ENCODE measurements at regions not wholly inside any gene's neighbourhood (a gene's known extent, or its start where the extent isn't known, plus 50 kb on each side); places are given as distances from the start of the nearest gene placed in this dataset.

DNA sequence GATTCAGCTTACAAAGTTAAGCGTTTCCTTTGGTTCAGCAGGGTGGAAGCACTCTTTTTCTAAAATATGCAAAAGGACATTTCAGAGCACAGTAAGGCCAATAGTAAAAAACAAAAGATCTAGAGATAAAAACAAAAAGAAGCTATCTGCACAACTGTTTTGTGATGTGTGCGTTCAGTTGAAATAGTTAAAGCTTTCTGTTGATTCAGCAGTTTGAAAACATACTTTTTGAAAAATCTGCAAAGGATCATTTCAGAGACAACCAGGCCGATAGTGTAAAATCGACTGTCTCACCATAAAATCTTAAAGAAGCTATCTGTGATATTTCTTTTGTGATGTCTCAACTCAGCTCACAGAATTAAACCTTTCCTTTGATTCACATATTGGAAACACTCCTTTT, 300.0 kb upstream of the ALG10B start:
- no peaks in the 10 kb centered on the region for H3K27me3 ChIP-seq (replicated peaks; ENCODE audit: insufficient read depth, low read depth, low read length, poor library complexity)
- peaks cover 63% of the 10 kb centered on the region for H3K9me3 ChIP-seq (ENCODE audit: low read depth, low read length, poor library complexity, severe bottlenecking)
- H3K4me1 ChIP-seq (ENCODE audit: insufficient read depth, low read length, poor library complexity, severe bottlenecking), result no peaks in the 10 kb centered on the region
- CTCF ChIA-PET, result no interaction called here
- no peak overlapping the region for H3K27ac ChIP-seq (ENCODE audit: low read depth, low read length, poor library complexity, severe bottlenecking)
- no peak for DNase-seq (ENCODE audit: low spot score)
- BruUV-seq (replicated peaks), result no TSS peak
- H3K4me3 ChIP-seq (ENCODE audit: low read depth, low read length, poor library complexity, severe bottlenecking), result no peak overlapping the region
- POLR2A ChIA-PET (ENCODE audit: low non-redundant PET), result no interaction called here
- TF ChIP-seq EZH2 (IDR thresholded peaks at IDR 0.05; ENCODE audit: borderline replicate concordance, low read depth, low read length, poor library complexity, severe bottlenecking), result no peak
- TF ChIP-seq, protein P1, sequence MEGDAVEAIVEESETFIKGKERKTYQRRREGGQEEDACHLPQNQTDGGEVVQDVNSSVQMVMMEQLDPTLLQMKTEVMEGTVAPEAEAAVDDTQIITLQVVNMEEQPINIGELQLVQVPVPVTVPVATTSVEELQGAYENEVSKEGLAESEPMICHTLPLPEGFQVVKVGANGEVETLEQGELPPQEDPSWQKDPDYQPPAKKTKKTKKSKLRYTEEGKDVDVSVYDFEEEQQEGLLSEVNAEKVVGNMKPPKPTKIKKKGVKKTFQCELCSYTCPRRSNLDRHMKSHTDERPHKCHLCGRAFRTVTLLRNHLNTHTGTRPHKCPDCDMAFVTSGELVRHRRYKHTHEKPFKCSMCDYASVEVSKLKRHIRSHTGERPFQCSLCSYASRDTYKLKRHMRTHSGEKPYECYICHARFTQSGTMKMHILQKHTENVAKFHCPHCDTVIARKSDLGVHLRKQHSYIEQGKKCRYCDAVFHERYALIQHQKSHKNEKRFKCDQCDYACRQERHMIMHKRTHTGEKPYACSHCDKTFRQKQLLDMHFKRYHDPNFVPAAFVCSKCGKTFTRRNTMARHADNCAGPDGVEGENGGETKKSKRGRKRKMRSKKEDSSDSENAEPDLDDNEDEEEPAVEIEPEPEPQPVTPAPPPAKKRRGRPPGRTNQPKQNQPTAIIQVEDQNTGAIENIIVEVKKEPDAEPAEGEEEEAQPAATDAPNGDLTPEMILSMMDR (conservative IDR thresholded peaks at IDR 0.05; ENCODE audit: low read depth, low read length), result no peak
- intact Hi-C loops (cut with micrococcal nuclease; ENCODE audit: unreplicated experiment), result no loop called here
- no peaks in the 10 kb centered on the region for H3K36me3 ChIP-seq (ENCODE audit: insufficient read depth, low read length, poor library complexity, severe bottlenecking)

DNA sequence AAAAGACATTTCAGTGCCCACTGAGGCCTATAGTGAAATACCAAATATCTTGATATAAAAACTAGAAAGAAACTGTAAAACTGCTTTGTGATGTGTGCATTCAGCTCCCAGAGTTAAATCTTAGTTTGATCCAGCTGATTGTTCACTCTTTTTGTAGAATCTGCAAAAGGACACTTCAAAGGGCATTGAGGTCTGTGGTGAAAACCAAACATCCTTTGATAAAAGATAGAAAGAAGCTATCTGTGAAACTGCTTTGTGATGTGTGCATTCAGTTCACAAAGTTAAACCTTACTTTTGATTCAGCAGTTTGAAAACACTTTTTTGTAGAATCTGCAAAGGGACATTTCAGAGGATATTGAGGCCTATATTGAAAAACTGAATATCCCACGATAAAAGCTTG, 290.7 kb upstream of the ALG10B start:
- POLR2A ChIA-PET (ENCODE audit: low non-redundant PET), result no interaction called here
- peaks cover 54% of the 10 kb centered on the region for H3K9me3 ChIP-seq (ENCODE audit: low read depth, low read length, poor library complexity, severe bottlenecking)
- no TSS peak for BruUV-seq (replicated peaks)
- H3K27ac ChIP-seq (ENCODE audit: low read depth, low read length, poor library complexity, severe bottlenecking), result no peak overlapping the region
- H3K4me3 ChIP-seq (ENCODE audit: low read depth, low read length, poor library complexity, severe bottlenecking), result no peak overlapping the region
- H3K27me3 ChIP-seq (replicated peaks; ENCODE audit: insufficient read depth, low read depth, low read length, poor library complexity), result no peaks in the 10 kb centered on the region
- no peaks in the 10 kb centered on the region for H3K36me3 ChIP-seq (ENCODE audit: insufficient read depth, low read length, poor library complexity, severe bottlenecking)
- no peak for DNase-seq (ENCODE audit: low spot score)
- CTCF ChIA-PET, result no interaction called here
- H3K4me1 ChIP-seq (ENCODE audit: insufficient read depth, low read length, poor library complexity, severe bottlenecking), result no peaks in the 10 kb centered on the region
- no peak for TF ChIP-seq EZH2 (IDR thresholded peaks at IDR 0.05; ENCODE audit: borderline replicate concordance, low read depth, low read length, poor library complexity, severe bottlenecking)
- TF ChIP-seq, protein P1 (conservative IDR thresholded peaks at IDR 0.05; ENCODE audit: low read depth, low read length), result no peak
- intact Hi-C loops (cut with micrococcal nuclease; ENCODE audit: unreplicated experiment), result no loop called here

DNA sequence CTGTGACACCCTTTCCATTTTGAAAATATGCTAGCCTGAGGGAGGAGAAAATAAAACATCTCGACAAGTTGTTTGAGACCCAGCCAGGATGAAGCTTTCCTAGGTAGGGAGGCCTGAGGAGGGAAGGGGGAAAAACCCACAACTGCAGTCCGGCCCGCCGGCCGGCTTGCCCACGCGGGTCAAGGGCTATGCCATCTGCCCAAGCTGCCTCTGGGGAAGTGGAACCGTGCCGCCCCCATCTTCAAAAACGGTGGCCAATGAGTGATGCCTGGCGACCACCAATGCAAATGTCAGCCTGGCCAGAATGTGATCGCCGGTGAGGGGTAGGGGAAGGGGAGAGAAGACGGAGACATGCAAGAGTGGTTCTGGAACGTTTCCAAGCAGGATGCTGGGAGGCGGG, 263.5 kb upstream of the ALG10B start:
- no peak for DNase-seq (ENCODE audit: low spot score)
- no peak for TF ChIP-seq EZH2 (IDR thresholded peaks at IDR 0.05; ENCODE audit: borderline replicate concordance, low read depth, low read length, poor library complexity, severe bottlenecking)
- TF ChIP-seq, protein P1 (conservative IDR thresholded peaks at IDR 0.05; ENCODE audit: low read depth, low read length), result no peak
- H3K4me3 ChIP-seq (ENCODE audit: low read depth, low read length, poor library complexity, severe bottlenecking), result no peak overlapping the region
- intact Hi-C loops (cut with micrococcal nuclease; ENCODE audit: unreplicated experiment), result loop anchor here (10.0 kb wide), 1 partner anchor 58 kb away; no protein-coding TSS in a partner anchor
- no peaks in the 10 kb centered on the region for H3K4me1 ChIP-seq (ENCODE audit: insufficient read depth, low read length, poor library complexity, severe bottlenecking)
- no peak overlapping the region for H3K27ac ChIP-seq (ENCODE audit: low read depth, low read length, poor library complexity, severe bottlenecking)
- ChIA-PET POLR2A (ENCODE audit: low non-redundant PET) (no interaction called here), CTCF (no interaction called here)
- no peaks in the 10 kb centered on the region for H3K27me3 ChIP-seq (replicated peaks; ENCODE audit: insufficient read depth, low read depth, low read length, poor library complexity)
- BruUV-seq (replicated peaks), result no TSS peak
- H3K36me3 ChIP-seq (ENCODE audit: insufficient read depth, low read length, poor library complexity, severe bottlenecking), result no peaks in the 10 kb centered on the region
- H3K9me3 ChIP-seq (ENCODE audit: low read depth, low read length, poor library complexity, severe bottlenecking), result peaks cover 35% of the 10 kb centered on the region

Measured in A673 (cell line).